Vagina (tissue), 2 donors: ENCODE measurements at regions not wholly inside any gene's neighbourhood (a gene's known extent, or its start where the extent isn't known, plus 50 kb on each side); places are given as distances from the start of the nearest gene placed in this dataset.

ENCODE experiments used
- DNase-seq, 2 donors: peaks; one replicate each; pipeline ENCODE4 v3.0.0-alpha.2; 2017; ENCODE audit errors: extremely low spot score in 2 of 2
- H3K27ac ChIP-seq: fragments of 200-600 bp; sonication (generic); one replicate; pipeline ENCODE4 v1.5.1; 2019
- H3K27me3 ChIP-seq: fragments of 200-600 bp; sonication (generic); one replicate; pipeline ENCODE4 v1.5.1; 2019
- H3K36me3 ChIP-seq, 2 donors: fragments of 200-600 bp; sonication (generic); one replicate each; pipeline ENCODE4 v1.5.1; 2017 to 2019
- H3K4me1 ChIP-seq: fragments of 200-600 bp; sonication (generic); one replicate; pipeline ENCODE4 v1.5.1; 2019
- H3K4me3 ChIP-seq, 2 donors: fragments of 200-600 bp; sonication (generic); 1 replicate in 1 of 2; 2 replicates in 1 of 2; pipeline ENCODE4 v1.5.1; 2016 to 2019
- H3K9me3 ChIP-seq: fragments of 200-600 bp; sonication (generic); one replicate; pipeline ENCODE4 v1.5.1; 2019
- POLR2A ChIP-seq, 2 donors: fragments of 450-650 bp; IDR thresholded peaks; one replicate each; pipeline ENCODE4 v1.6.1; 2017; ENCODE audit warnings: antibody characterized with exemption in 2 of 2, mild to moderate bottlenecking in 2 of 2, moderate library complexity in 2 of 2
- POLR2AphosphoS5 ChIP-seq, 2 donors: sonication (generic); formaldehyde crosslinking; IDR thresholded peaks; one replicate each; pipeline ENCODE4 v1.9.0; 2017; ENCODE audit warnings: antibody characterized with exemption in 2 of 2, mild to moderate bottlenecking in 2 of 2, low read depth in 1 of 2; ENCODE audit not compliant: insufficient read depth in 1 of 2
- intact Hi-C: fragments of 100-400 bp; cut with DNase I; formaldehyde crosslinking; loops from one replicate; pipeline ENCODE4 v1.15.1; 2023
- TF ChIP-seq, protein P1 (sequence below), 3 experiments: fragments of 450-650 bp in 2 of 3; fragments of 200-600 bp in 1 of 3; sonication (generic) in 1 of 3; IDR thresholded peaks; one replicate each; pipeline ENCODE4 v1.5.1; 2017 to 2019; ENCODE audit warnings: antibody characterized with exemption in 3 of 3, mild to moderate bottlenecking in 2 of 3, moderate library complexity in 2 of 3

GRCh38 chr1:181189691-181190363 lies 101.3 kb downstream of the IER5 start:
- H3K4me3 ChIP-seq = peak overlapping the region in 1 of 2 donors; percentile 34
- no peak overlapping the region for H3K27ac ChIP-seq

GRCh38 chr1:181190364-181191035 lies 102.0 kb downstream of the IER5 start:
- Histone ChIP-seq H3K36me3 (no peaks in the 10 kb centered on the region), H3K27ac (no peak overlapping the region), H3K4me3 (no peak overlapping the region), H3K9me3 (no peaks in the 10 kb centered on the region), H3K27me3 (no peaks in the 10 kb centered on the region), H3K4me1 (peaks cover 9% of the 10 kb centered on the region)
- DNase-seq = no peak
- intact Hi-C loops = loop anchor here (5.0 kb wide), 1 partner anchor 237 kb away; no protein-coding TSS in a partner anchor
- no peak for TF ChIP-seq POLR2AphosphoS5 (IDR thresholded peaks at IDR 0.05; ENCODE audit: insufficient read depth in 1 of 2, low read depth in 1 of 2)

More at GRCh38 chr1:181189691-181190363, 101.3 kb downstream of the IER5 start:
- TF ChIP-seq, protein P1, sequence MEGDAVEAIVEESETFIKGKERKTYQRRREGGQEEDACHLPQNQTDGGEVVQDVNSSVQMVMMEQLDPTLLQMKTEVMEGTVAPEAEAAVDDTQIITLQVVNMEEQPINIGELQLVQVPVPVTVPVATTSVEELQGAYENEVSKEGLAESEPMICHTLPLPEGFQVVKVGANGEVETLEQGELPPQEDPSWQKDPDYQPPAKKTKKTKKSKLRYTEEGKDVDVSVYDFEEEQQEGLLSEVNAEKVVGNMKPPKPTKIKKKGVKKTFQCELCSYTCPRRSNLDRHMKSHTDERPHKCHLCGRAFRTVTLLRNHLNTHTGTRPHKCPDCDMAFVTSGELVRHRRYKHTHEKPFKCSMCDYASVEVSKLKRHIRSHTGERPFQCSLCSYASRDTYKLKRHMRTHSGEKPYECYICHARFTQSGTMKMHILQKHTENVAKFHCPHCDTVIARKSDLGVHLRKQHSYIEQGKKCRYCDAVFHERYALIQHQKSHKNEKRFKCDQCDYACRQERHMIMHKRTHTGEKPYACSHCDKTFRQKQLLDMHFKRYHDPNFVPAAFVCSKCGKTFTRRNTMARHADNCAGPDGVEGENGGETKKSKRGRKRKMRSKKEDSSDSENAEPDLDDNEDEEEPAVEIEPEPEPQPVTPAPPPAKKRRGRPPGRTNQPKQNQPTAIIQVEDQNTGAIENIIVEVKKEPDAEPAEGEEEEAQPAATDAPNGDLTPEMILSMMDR (IDR thresholded peaks at IDR 0.05) = peak; percentile 52 to 88 (median 66)
- no peak for TF ChIP-seq POLR2A (IDR thresholded peaks at IDR 0.05)
- Histone ChIP-seq H3K4me1 (peaks cover 9% of the 10 kb centered on the region), H3K36me3 (no peaks in the 10 kb centered on the region), H3K9me3 (no peaks in the 10 kb centered on the region), H3K27me3 (no peaks in the 10 kb centered on the region)
- intact Hi-C loops = loop anchor here (5.0 kb wide), 1 partner anchor 237 kb away; no protein-coding TSS in a partner anchor
- no peak for DNase-seq

DNA sequence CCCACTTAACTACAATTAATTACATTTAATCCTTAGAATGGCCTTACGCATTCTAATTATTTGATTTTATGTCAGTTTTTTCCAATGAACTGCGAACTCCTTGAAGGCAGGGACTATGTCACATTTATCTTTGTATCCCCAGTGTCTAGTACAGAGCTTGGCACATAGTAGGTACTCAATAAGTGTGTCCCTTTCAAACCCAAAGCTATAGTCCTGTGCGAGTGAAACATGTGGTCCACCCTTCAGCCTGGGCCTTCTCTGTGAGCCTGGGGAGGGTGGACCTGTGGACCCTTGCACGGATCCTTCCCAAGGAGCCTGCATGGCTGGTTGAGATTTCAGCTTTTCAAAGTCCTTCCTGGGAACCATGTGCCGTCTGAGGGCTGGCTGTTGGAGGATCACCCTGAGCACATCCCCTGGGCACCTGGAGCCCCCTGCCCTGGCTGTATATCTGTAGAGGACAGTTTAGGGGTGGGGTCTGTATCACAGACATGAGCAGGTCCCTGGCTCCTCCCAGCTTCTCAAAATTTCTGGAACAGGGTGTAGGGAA lies 103.1 kb downstream of the IER5 start:
- Histone ChIP-seq H3K4me3 (no peak overlapping the region), H3K27me3 (no peaks in the 10 kb centered on the region), H3K9me3 (no peaks in the 10 kb centered on the region), H3K27ac (no peak overlapping the region), H3K36me3 (no peaks in the 10 kb centered on the region), H3K4me1 (peaks cover 9% of the 10 kb centered on the region)
- DNase-seq = no peak
- TF ChIP-seq, protein P1 (IDR thresholded peaks at IDR 0.05) = no peak
- TF ChIP-seq POLR2AphosphoS5 (IDR thresholded peaks at IDR 0.05; ENCODE audit: insufficient read depth in 1 of 2, low read depth in 1 of 2) (no peak), POLR2A (IDR thresholded peaks at IDR 0.05) (no peak)
- intact Hi-C loops = loop anchor here (5.0 kb wide), 1 partner anchor 236 kb away; no protein-coding TSS in a partner anchor

- Histone ChIP-seq H3K4me1 (peaks cover 9% of the 10 kb centered on the region), H3K9me3 (no peaks in the 10 kb centered on the region), H3K4me3 (no peak overlapping the region), H3K36me3 (no peaks in the 10 kb centered on the region), H3K27me3 (no peaks in the 10 kb centered on the region), H3K27ac (no peak overlapping the region)
- no peak for DNase-seq
- TF ChIP-seq POLR2AphosphoS5 (IDR thresholded peaks at IDR 0.05; ENCODE audit: insufficient read depth in 1 of 2, low read depth in 1 of 2) (no peak), POLR2A (IDR thresholded peaks at IDR 0.05) (no peak)
- TF ChIP-seq, protein P1 (IDR thresholded peaks at IDR 0.05) = no peak
- intact Hi-C loops = loop anchor here (5.0 kb wide), 1 partner anchor 235 kb away; no protein-coding TSS in a partner anchor
Observed at GRCh38 chr1:181192316-181192715, 103.8 kb downstream of the IER5 start.

DNA sequence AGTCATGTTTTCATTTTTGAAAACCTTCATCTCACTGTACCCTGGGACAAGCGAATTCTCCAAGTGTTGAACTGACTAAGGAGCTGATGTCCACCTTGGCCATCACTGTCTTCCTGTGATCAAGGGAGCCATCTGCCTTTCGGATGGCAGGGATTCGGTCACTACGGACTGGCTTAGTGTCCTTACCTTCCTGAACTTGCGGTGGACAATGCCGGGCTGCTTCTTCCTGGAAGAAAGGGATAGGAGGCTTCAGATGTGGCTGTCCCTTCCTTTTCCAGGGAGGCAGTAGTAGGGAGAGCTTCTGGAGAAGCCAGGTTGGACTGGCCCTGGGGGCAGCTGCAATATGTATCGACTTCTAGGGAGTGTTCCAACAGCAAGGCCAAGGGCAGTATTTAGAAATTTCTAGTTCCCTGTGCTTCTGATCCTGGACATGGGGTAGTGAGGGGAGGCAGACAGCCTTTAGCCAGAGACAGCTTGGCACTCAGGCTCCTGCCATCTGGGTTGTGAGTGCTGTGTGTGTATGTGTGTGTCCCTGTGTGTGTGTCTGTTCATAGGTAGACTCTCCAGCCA lies 114.6 kb downstream of the IER5 start:
- no peak for DNase-seq
- Histone ChIP-seq H3K4me1 (no peaks in the 10 kb centered on the region), H3K4me3 (no peak overlapping the region), H3K27ac (no peak overlapping the region), H3K9me3 (no peaks in the 10 kb centered on the region), H3K36me3 (no peaks in the 10 kb centered on the region), H3K27me3 (no peaks in the 10 kb centered on the region)
- TF ChIP-seq, protein P1 (IDR thresholded peaks at IDR 0.05) = no peak
- intact Hi-C loops = no loop called here
